DND-41 (cell line): ENCODE measurements at regions not wholly inside any gene's neighbourhood (a gene's known extent, or its start where the extent isn't known, plus 50 kb on each side); places are given as distances from the start of the nearest gene placed in this dataset.

Experiments used
- ATAC-seq: fragments of 200-7000 bp; cut with Tn5 transposase; 3 replicates; pipeline ENCODE4 v1.9.1; 2021; ENCODE audit warnings: low read depth; ENCODE audit not compliant: insufficient read depth
- DNase-seq: peaks from one replicate; pipeline ENCODE4 v3.0.0-alpha.2; 2020
- H2AFZ ChIP-seq: 2 replicates; pipeline ENCODE4 v1.6.0; 2012; ENCODE audit warnings: low read depth, low read length
- H3K27ac ChIP-seq: 2 replicates; pipeline ENCODE4 v1.5.1; 2012; ENCODE audit warnings: low read length, inconsistent platforms
- H3K27me3 ChIP-seq: fragments of 200-600 bp; sonication (generic); 2 replicates; pipeline ENCODE4 v1.6.0; 2012; ENCODE audit warnings: low read length, mild to moderate bottlenecking, inconsistent platforms; ENCODE audit not compliant: insufficient read depth, poor library complexity
- H3K36me3 ChIP-seq: 2 replicates; pipeline ENCODE4 v1.5.1; 2012; ENCODE audit warnings: low read length, inconsistent platforms; ENCODE audit not compliant: insufficient read depth
- H3K4me1 ChIP-seq: 2 replicates; pipeline ENCODE4 v1.5.1; 2012; ENCODE audit warnings: mild to moderate bottlenecking, low read length; ENCODE audit not compliant: insufficient read depth
- H3K4me2 ChIP-seq: 2 replicates; pipeline ENCODE4 v1.6.0; 2012; ENCODE audit warnings: mild to moderate bottlenecking, moderate library complexity, low read length, inconsistent platforms; ENCODE audit not compliant: insufficient read depth
- H3K4me3 ChIP-seq, 2 experiments: fragments of 200-600 bp in 1 of 2; shearing (Covaris generic) in 1 of 2; 2 replicates each; pipeline ENCODE4 v1.5.1; 2012 to 2016; ENCODE audit warnings: inconsistent platforms in 2 of 2, low read length in 2 of 2, mild to moderate bottlenecking in 2 of 2, low read depth in 1 of 2, moderate library complexity in 1 of 2
- H3K79me2 ChIP-seq: 2 replicates; pipeline ENCODE4 v1.6.0; 2012; ENCODE audit warnings: low read length, inconsistent platforms; ENCODE audit not compliant: insufficient read depth
- H3K9ac ChIP-seq: 2 replicates; pipeline ENCODE4 v1.6.0; 2012; ENCODE audit warnings: low read depth, mild to moderate bottlenecking, inconsistent platforms, low read length, moderate library complexity
- H3K9me3 ChIP-seq: 2 replicates; pipeline ENCODE4 v1.5.1; 2012; ENCODE audit warnings: low read length, moderate library complexity, mild to moderate bottlenecking, inconsistent platforms; ENCODE audit not compliant: insufficient read depth, severe bottlenecking
- H4K20me1 ChIP-seq: 2 replicates; pipeline ENCODE4 v1.6.0; 2012; ENCODE audit warnings: low read length; ENCODE audit not compliant: insufficient read depth
- CTCF ChIP-seq: IDR thresholded peaks from 2 replicates; pipeline ENCODE4 v1.5.1; 2012; ENCODE audit warnings: borderline replicate concordance, low read length, moderate library complexity, mild to moderate bottlenecking; ENCODE audit not compliant: poor library complexity, severe bottlenecking; ENCODE audit errors: extremely low read depth
- EZH2 ChIP-seq: IDR thresholded peaks from 3 replicates; pipeline ENCODE4 v1.6.1; 2012; ENCODE audit warnings: borderline replicate concordance, low read depth, mild to moderate bottlenecking, moderate library complexity, low read length, inconsistent platforms; ENCODE audit not compliant: severe bottlenecking

- H2AFZ ChIP-seq: no peak overlapping the region
- no peak overlapping the region for H3K27ac ChIP-seq
- H3K79me2 ChIP-seq: no peaks in the 10 kb centered on the region
- DNase-seq: no peak
- H3K4me1 ChIP-seq: no peaks in the 10 kb centered on the region
- H3K4me3 ChIP-seq: no peak overlapping the region
- ATAC-seq: no peak
- no peak overlapping the region for H3K9ac ChIP-seq
- H3K9me3 ChIP-seq: peaks cover 6% of the 10 kb centered on the region
- no peaks in the 10 kb centered on the region for H3K36me3 ChIP-seq
- H3K27me3 ChIP-seq: no peaks in the 10 kb centered on the region
- no peak overlapping the region for H3K4me2 ChIP-seq
- TF ChIP-seq CTCF: no peak
- TF ChIP-seq EZH2: no peak
- H4K20me1 ChIP-seq: no peaks in the 10 kb centered on the region
Measured at GRCh38 chr18:76205906-76206305, 289.1 kb downstream of the ZNF516 start.

- Histone ChIP-seq H3K9me3 (peaks cover 6% of the 10 kb centered on the region), H3K9ac (no peak overlapping the region), H3K4me2 (no peak overlapping the region), H3K27ac (no peak overlapping the region), H2AFZ (no peak overlapping the region), H3K36me3 (no peaks in the 10 kb centered on the region), H3K4me1 (no peaks in the 10 kb centered on the region), H3K27me3 (no peaks in the 10 kb centered on the region), H4K20me1 (no peaks in the 10 kb centered on the region), H3K79me2 (no peaks in the 10 kb centered on the region), H3K4me3 (no peak overlapping the region)
- DNase-seq (no peak), ATAC-seq (no peak)
- TF ChIP-seq CTCF (no peak), EZH2 (no peak)
Measured at GRCh38 chr18:76203552-76203951, 291.5 kb downstream of the ZNF516 start.

GRCh38 chr18:76202322-76202721 is 292.7 kb downstream of the ZNF516 start:
- Histone ChIP-seq H3K36me3 (no peaks in the 10 kb centered on the region), H3K9ac (no peak overlapping the region), H3K27me3 (no peaks in the 10 kb centered on the region), H3K79me2 (no peaks in the 10 kb centered on the region), H3K4me2 (no peak overlapping the region), H3K27ac (no peak overlapping the region), H3K9me3 (peaks cover 6% of the 10 kb centered on the region), H2AFZ (no peak overlapping the region), H4K20me1 (no peaks in the 10 kb centered on the region), H3K4me3 (no peak overlapping the region), H3K4me1 (no peaks in the 10 kb centered on the region)
- DNase-seq (no peak), ATAC-seq (peak; percentile 69)
- TF ChIP-seq CTCF (no peak), EZH2 (no peak)

GRCh38 chr18:76195601-76196000 is 299.4 kb downstream of the ZNF516 start:
- H3K4me2 ChIP-seq: no peak overlapping the region
- ATAC-seq (no peak), DNase-seq (no peak)
- H2AFZ ChIP-seq: no peak overlapping the region
- no peaks in the 10 kb centered on the region for H3K9me3 ChIP-seq
- no peaks in the 10 kb centered on the region for H3K36me3 ChIP-seq
- H3K4me3 ChIP-seq: no peak overlapping the region
- H3K4me1 ChIP-seq: no peaks in the 10 kb centered on the region
- TF ChIP-seq CTCF: no peak
- TF ChIP-seq EZH2: no peak
- H4K20me1 ChIP-seq: no peaks in the 10 kb centered on the region
- no peaks in the 10 kb centered on the region for H3K79me2 ChIP-seq
- H3K9ac ChIP-seq: no peak overlapping the region
- no peak overlapping the region for H3K27ac ChIP-seq
- H3K27me3 ChIP-seq: no peaks in the 10 kb centered on the region
